HG03025 (cell line): ENCODE measurements at regions not wholly inside any gene's neighbourhood (a gene's known extent, or its start where the extent isn't known, plus 50 kb on each side); places are given as distances from the start of the nearest gene placed in this dataset.

ENCODE experiments used
- ATAC-seq: cut with Tn5 transposase; IDR thresholded peaks from one replicate; pipeline ENCODE4 v1.9.1; 2021; ENCODE audit warnings: mild to moderate bottlenecking, moderate library complexity; ENCODE audit not compliant: unreplicated experiment, low FRiP score

DNA sequence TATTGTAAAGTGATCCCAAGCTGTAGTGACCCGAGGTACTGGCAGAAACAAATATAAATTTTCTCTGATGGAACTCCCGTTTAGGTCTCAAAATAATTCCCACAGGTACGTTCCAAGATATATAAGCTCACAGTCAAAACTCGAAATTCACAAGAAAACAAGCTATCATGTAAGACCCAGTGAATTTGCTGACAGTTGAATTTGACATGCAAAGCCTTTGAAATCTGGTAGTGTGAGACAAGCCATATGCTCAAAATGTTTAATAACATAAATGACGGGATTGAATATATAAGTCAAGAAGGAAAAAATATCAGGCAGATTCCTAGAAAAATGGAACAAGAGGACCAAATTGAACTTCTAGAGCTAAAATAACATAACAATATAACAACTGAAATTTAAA, 252.8 kb downstream of the TMA16 start:
- ATAC-seq: no peak

DNA sequence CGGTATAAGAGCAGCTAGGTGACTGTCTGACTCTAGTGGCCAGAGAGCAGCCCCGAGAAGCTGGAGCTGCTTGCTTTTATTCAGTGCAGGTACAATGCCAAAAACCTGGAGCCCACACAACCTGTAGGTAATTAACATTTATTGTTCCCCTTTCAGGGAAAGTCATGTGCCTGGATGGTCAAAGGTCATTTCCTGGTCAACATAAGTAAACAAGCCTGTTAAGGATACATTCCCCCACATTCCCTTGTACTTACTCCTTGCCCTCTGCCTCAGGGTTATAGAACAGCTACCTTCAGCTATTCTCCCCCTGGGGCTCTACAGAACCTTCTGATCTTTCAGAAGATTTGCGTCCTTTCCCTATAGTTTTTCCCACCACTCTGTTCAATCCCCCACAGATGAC, 253.4 kb downstream of the TMA16 start:
- no peak for ATAC-seq

- ATAC-seq: no peak
These were observed 254.0 kb downstream of the TMA16 start for GRCh38 chr4:163748449-163748848.

DNA sequence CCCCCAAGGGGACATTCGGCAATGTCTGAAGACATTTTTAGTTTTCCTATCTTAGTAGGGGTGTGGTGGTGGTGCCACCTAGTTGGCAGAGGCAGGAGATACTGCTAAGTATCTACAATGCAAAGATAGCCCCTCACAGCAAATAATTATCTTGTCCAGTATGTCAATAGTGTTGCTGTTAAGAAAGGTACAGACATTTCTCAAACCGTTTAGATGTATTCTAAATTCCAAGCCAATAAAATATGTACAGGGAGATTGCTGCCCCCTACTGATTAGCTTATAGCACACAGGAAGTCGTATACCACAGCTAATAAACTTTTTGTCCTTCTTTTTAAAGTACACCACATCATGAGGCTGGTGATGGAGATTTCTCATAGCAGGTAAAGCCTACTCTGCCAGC, 260.5 kb downstream of the TMA16 start:
- ATAC-seq: peak; percentile 63

GRCh38 chr4:163757219-163757618, 262.7 kb downstream of the TMA16 start:
- no peak for ATAC-seq

- no peak for ATAC-seq
These were observed 263.5 kb downstream of the TMA16 start for GRCh38 chr4:163758032-163758431.

- ATAC-seq: no peak
These were observed 268.3 kb downstream of the TMA16 start for GRCh38 chr4:163762741-163763140.

DNA sequence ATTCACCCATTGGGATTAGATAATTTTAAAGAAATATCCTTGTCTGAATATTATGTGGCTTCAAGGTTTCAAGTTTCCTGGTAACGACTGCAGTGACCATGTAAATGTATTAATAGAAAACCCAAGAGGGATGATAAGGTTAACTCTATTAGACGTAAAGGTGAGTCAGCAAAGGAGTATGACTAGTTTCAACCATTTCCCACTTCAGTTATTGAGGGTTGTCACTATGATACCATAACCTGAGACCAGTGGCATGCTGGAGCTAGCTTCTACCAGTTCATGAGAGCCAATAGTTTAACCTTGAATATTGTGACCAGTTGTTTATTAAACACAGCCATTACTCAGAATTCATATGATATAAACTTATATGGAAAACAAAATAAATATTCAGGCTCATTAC, 270.1 kb downstream of the TMA16 start:
- no peak for ATAC-seq

DNA sequence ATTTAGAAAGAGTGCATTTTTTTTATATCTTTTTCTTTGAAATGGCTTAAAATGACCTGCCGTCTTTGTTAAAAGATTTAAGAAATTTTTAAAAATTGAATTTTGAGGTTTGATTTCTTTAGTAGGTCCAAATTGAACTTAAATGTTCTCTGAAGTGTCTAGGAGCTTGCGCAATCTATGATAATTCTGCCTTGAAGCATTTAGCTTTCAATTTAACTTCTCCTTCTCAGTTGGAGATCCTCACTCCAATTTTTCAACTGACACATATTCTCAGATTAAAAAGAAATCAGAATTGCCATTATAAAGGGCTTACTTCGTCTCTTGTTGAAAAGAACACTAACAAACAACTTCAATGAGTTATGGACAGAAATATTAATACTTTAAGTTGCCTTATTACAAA, 273.5 kb downstream of the TMA16 start:
- no peak for ATAC-seq

GRCh38 chr4:163772238-163772637, 277.7 kb downstream of the TMA16 start:
- ATAC-seq: no peak

- no peak for ATAC-seq
These were observed 279.4 kb downstream of the TMA16 start for GRCh38 chr4:163773940-163774339.

GRCh38 chr4:163776957-163777356, 282.5 kb downstream of the TMA16 start:
- ATAC-seq: no peak

DNA sequence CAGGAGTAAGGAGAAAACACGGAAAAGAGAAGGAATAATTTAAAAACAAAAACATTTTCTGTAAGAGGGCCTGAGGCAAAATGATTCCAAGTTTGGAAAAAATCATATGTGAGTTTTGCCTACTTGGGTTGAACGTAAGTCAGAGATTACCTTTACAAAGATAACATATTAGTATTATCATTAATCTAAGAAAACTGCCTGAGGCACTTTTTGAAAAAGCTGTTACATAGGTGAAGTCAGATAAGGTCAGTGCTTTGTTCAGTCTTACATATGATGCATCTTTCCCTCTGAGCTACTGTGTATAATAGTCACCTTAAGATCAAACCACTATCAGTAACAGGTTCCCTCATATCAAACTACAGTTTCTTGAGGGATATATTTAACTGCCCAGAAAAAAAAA, 287.2 kb downstream of the TMA16 start:
- ATAC-seq: no peak

DNA sequence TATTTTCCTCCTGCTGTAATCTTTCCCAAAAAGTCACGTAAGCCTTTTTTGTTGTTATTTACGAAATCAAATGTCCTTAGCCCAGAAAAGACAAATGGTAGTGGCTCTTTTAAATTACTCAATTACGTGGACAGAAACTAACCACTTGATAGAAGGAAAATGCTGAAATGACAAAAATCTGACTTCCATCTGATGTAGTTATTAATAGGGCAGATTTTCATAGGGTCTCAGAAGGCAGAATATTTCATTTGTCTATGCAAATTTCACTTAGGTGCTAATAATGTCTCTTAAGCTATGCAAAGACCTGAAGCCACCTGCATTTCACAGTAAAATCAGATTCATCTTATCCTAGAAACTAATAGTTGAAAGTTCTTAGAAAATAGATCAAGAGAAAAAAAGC, 295.7 kb downstream of the TMA16 start:
- ATAC-seq: no peak

DNA sequence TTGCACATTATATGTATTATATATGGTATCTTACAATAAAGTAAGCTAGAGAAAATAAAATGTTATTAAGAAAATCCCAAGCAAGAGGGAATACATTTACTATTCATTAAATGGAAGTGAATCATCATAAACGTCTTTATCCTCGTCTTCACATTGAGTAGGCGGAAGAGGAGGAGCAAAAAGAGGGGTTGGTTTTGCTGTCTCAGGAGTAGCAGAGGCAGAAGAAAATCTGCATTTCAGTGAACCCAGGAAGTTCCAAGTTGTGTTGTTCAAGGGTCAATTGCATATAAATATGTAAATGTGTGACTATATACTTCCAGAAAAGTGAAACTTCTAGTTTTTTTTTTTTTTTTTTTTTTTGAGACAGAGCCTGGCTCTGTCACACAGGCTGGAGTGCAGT, 301.4 kb downstream of the TMA16 start:
- ATAC-seq: no peak

GRCh38 chr4:163804001-163804400, 309.5 kb downstream of the TMA16 start:
- no peak for ATAC-seq

GRCh38 chr4:163806653-163807052, 312.2 kb downstream of the TMA16 start:
- no peak for ATAC-seq

GRCh38 chr4:163808011-163808410, 313.5 kb downstream of the TMA16 start:
- ATAC-seq: no peak

DNA sequence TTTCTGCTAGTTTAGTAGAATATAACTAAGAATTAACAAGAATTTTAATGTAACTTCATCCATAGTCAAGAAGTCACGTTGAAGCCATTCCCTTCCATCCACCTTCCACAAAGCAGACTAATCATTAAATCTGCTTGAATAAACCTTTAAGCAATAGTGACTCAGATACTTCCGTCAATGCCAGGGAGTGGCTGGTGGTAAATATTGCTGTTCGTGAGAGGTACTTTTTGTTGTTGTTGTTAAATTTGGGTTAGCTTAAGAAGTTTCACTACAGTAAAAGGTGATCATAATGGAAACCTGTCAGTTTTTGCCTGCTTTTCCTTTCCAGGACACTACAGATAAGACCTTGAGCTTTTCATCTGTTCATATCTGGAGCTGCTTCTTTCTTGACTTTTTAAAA, 316.3 kb downstream of the TMA16 start:
- peak; percentile 85 for ATAC-seq

DNA sequence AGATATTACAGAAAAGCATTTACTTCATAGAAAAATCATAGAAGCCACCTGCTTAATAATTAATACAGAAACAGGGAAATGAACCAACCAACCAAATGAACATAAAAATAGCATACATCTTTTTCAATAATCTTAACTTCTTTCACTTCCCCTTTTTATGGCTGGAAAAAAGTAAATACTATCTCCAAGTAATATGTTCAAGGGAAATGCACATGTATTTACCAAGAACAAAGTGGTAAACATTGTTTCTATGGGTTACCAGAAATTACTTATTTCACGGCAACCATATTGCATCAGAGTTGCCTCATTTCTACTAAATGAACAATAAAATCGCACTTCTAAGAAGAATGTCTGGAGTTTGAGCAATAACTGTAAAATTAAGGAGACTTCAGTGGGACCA, 321.3 kb downstream of the TMA16 start:
- ATAC-seq: peak; percentile 43

- ATAC-seq: no peak
These were observed 322.0 kb downstream of the TMA16 start for GRCh38 chr4:163816494-163816893.

- ATAC-seq: no peak
These were observed 324.2 kb downstream of the TMA16 start for GRCh38 chr4:163818673-163819072.

GRCh38 chr4:163833669-163834068, 339.2 kb downstream of the TMA16 start:
- ATAC-seq: no peak
